ENCODE measurements at regions not wholly inside any gene's neighbourhood (a gene's known extent, or its start where the extent isn't known, plus 50 kb on each side); places are given as distances from the start of the nearest gene placed in this dataset.

DNA sequence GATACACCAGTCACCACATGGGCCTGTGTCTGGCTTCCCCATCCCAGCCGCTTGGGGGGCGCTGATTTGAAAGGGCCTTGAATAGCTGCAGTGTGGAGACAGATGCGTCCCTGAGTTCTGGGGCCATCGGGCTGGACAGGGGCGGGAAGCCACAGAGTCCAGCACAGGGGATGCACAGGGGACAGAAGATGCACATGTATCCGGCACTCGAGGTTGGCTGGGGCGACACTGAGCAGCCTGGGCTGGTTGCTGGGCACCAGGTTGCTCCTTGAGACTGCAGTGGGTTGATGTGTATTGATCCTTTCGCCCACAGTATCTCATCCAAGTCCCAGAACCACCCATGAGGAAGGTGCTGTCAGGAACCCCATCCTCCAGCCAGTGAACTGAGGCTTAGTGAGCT is 99.3 kb upstream of the SYT13 start:
- Histone ChIP-seq H2BK5ac (ENCODE audit: insufficient read length, low read length) (no peak overlapping the region), H3K9ac (ENCODE audit: extremely low read depth, insufficient read length, low read length) (no peak overlapping the region), H2AK5ac (ENCODE audit: insufficient read length, low read length) (no peak overlapping the region), H3K9me3 (ENCODE audit: control insufficient read depth, low read depth, low read length) (no peaks in the 10 kb centered on the region), H3K18ac (ENCODE audit: insufficient read length, low read depth, low read length) (no peak overlapping the region), H3K4me2 (ENCODE audit: insufficient read depth, insufficient read length, low read length) (no peak overlapping the region), H3K23ac (ENCODE audit: insufficient read length, low read depth, low read length) (no peak overlapping the region), H2AFZ (ENCODE audit: low read length) (no peak overlapping the region), H3K79me2 (ENCODE audit: insufficient read depth, low read length) (no peaks in the 10 kb centered on the region), H3K23me2 (ENCODE audit: insufficient read length, low read depth, low read length, poor library complexity, severe bottlenecking) (no peaks in the 10 kb centered on the region), H3K4me1 (ENCODE audit: insufficient read depth, low read length) (no peaks in the 10 kb centered on the region), H3K14ac (ENCODE audit: insufficient read depth, low read length) (no peak overlapping the region), H3K4ac (ENCODE audit: low read depth, low read length) (no peak overlapping the region), H3K56ac (ENCODE audit: insufficient read length, low read depth, low read length) (no peak overlapping the region), H4K8ac (replicated peaks; ENCODE audit: insufficient read length, low read depth, low read length) (no peak overlapping the region), H3K27me3 (ENCODE audit: insufficient read depth, low read length) (no peaks in the 10 kb centered on the region; the same call in 1 of the 2 replicates), H3K79me1 (ENCODE audit: insufficient read depth, low read depth, low read length, poor library complexity, severe bottlenecking) (no peaks in the 10 kb centered on the region), H3T11ph (ENCODE audit: low read length) (no peak overlapping the region), H2BK12ac (ENCODE audit: insufficient read length, low read depth, low read length) (no peak overlapping the region), H2BK20ac (ENCODE audit: low read depth, low read length, poor library complexity, severe bottlenecking) (no peak overlapping the region), H2BK120ac (ENCODE audit: low read depth, low read length, poor library complexity, severe bottlenecking) (no peak overlapping the region), H4K91ac (ENCODE audit: insufficient read length, low read depth, low read length) (no peak overlapping the region), H4K5ac (ENCODE audit: insufficient read length, low read depth, low read length) (no peak overlapping the region), H2BK15ac (ENCODE audit: low read depth, low read length) (no peak overlapping the region), H4K20me1 (ENCODE audit: control insufficient read depth, insufficient read depth, insufficient read length) (no peaks in the 10 kb centered on the region), H3K27ac (ENCODE audit: insufficient read length, low read depth, low read length) (no peak overlapping the region)
- no peaks in the 10 kb centered on the region; a peak in 1 of 5 replicates for H3K9me3 Mint-ChIP-seq
- WGBS (ENCODE audit: extremely low coverage, insufficient read length, low lambda C conversion rate): no CpG with 5 or more reads among the region's 9 CpGs
- peaks cover 6% of the 10 kb centered on the region for H3K27me3 Mint-ChIP-seq (ENCODE audit: low read depth)
- H3K36me3 Mint-ChIP-seq (ENCODE audit: insufficient read depth in 1 of 3, low read depth in 3 of 3): no peaks in the 10 kb centered on the region
- H3K27ac Mint-ChIP-seq: 0 out of 7 replicates have a peak overlapping the region, but pooled peaks of 1 of the 3 experiments have one; percentile 38
- TF ChIP-seq, protein P1, sequence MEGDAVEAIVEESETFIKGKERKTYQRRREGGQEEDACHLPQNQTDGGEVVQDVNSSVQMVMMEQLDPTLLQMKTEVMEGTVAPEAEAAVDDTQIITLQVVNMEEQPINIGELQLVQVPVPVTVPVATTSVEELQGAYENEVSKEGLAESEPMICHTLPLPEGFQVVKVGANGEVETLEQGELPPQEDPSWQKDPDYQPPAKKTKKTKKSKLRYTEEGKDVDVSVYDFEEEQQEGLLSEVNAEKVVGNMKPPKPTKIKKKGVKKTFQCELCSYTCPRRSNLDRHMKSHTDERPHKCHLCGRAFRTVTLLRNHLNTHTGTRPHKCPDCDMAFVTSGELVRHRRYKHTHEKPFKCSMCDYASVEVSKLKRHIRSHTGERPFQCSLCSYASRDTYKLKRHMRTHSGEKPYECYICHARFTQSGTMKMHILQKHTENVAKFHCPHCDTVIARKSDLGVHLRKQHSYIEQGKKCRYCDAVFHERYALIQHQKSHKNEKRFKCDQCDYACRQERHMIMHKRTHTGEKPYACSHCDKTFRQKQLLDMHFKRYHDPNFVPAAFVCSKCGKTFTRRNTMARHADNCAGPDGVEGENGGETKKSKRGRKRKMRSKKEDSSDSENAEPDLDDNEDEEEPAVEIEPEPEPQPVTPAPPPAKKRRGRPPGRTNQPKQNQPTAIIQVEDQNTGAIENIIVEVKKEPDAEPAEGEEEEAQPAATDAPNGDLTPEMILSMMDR (conservative IDR thresholded peaks at IDR 0.05): no peak
- H3K4me1 Mint-ChIP-seq: peaks cover 0 to 12% of the 10 kb centered on the region in 2 experiments; a peak in 2 of 4 replicates
- no peak for DNase-seq
- no peak overlapping the region for H3K4me3 Mint-ChIP-seq

Measured in H9 (cell line).